GM20000 (cell line): ENCODE measurements at regions not wholly inside any gene's neighbourhood (a gene's known extent, or its start where the extent isn't known, plus 50 kb on each side); places are given as distances from the start of the nearest gene placed in this dataset.

Experiments
- DNase-seq: peaks from one replicate; pipeline ENCODE4 v3.0.0; 2012; ENCODE audit warnings: low spot score
- CTCF ChIP-seq: IDR thresholded peaks from 2 replicates; pipeline ENCODE4 v1.5.1; 2012; ENCODE audit warnings: mild to moderate bottlenecking, control low read depth; ENCODE audit errors: extremely low read depth, missing control alignments

GRCh38 chrX:45824471-45824870, 623.8 kb upstream of the DIPK2B start:
- no peak for TF ChIP-seq CTCF
- DNase-seq: no peak

GRCh38 chrX:45823536-45823935, 622.9 kb upstream of the DIPK2B start:
- no peak for TF ChIP-seq CTCF

GRCh38 chrX:45822124-45822523, 621.4 kb upstream of the DIPK2B start:
- TF ChIP-seq CTCF: no peak
- no peak for DNase-seq

More at GRCh38 chrX:45823536-45823935, 622.9 kb upstream of the DIPK2B start:
- no peak for DNase-seq

- no peak for TF ChIP-seq CTCF
- DNase-seq: no peak
Observed at GRCh38 chrX:45818913-45819312, 618.2 kb upstream of the DIPK2B start.

- TF ChIP-seq CTCF: no peak
- no peak for DNase-seq
Observed at GRCh38 chrX:45815441-45815840, 614.8 kb upstream of the DIPK2B start.

- DNase-seq: no peak
- no peak for TF ChIP-seq CTCF
Observed at GRCh38 chrX:45811326-45811725, 610.6 kb upstream of the DIPK2B start.

- no peak for DNase-seq
- TF ChIP-seq CTCF: no peak
Observed at GRCh38 chrX:45807572-45808425, 607.1 kb upstream of the DIPK2B start.
